Hepatocyte (in vitro differentiated cells): ENCODE measurements at regions not wholly inside any gene's neighbourhood (a gene's known extent, or its start where the extent isn't known, plus 50 kb on each side); places are given as distances from the start of the nearest gene placed in this dataset.

Source experiments
- DNase-seq: peaks from one replicate; pipeline ENCODE4 v3.0.0-alpha.2; 2016; ENCODE audit warnings: low spot score
- H2AFZ ChIP-seq: fragments of 200-600 bp; sonication (generic); 2 replicates; pipeline ENCODE4 v1.6.0; 2016; ENCODE audit warnings: antibody characterized with exemption, mild to moderate bottlenecking
- H3K27ac ChIP-seq: fragments of 200-600 bp; sonication (generic); 2 replicates; pipeline ENCODE4 v1.5.1; 2016; ENCODE audit warnings: mild to moderate bottlenecking
- H3K27me3 ChIP-seq: fragments of 200-600 bp; sonication (generic); 2 replicates; pipeline ENCODE4 v1.6.1; 2016
- H3K36me3 ChIP-seq: fragments of 200-600 bp; sonication (generic); replicated peaks from 2 replicates; pipeline ENCODE4 v1.5.1; 2016; ENCODE audit warnings: low read depth; ENCODE audit not compliant: insufficient read depth
- H3K4me1 ChIP-seq: fragments of 200-600 bp; sonication (generic); 2 replicates; pipeline ENCODE4 v1.5.1; 2016; ENCODE audit warnings: mild to moderate bottlenecking, moderate library complexity; ENCODE audit not compliant: insufficient read depth
- H3K4me2 ChIP-seq: fragments of 200-600 bp; sonication (generic); 2 replicates; pipeline ENCODE4 v1.6.0; 2016
- H3K4me3 ChIP-seq: fragments of 200-600 bp; sonication (generic); 2 replicates; pipeline ENCODE4 v1.5.1; 2016; ENCODE audit warnings: mild to moderate bottlenecking
- H3K79me2 ChIP-seq: fragments of 200-600 bp; sonication (generic); 2 replicates; pipeline ENCODE4 v1.6.0; 2017; ENCODE audit warnings: mild to moderate bottlenecking
- H3K9me2 ChIP-seq: fragments of 200-600 bp; sonication (generic); replicated peaks from 2 replicates; pipeline ENCODE4 v1.6.0; 2017; ENCODE audit warnings: mild to moderate bottlenecking; ENCODE audit not compliant: insufficient read depth
- H3K9me3 ChIP-seq: fragments of 200-600 bp; sonication (generic); 2 replicates; pipeline ENCODE4 v1.5.1; 2016; ENCODE audit warnings: low read depth, mild to moderate bottlenecking
- H4K20me1 ChIP-seq: fragments of 200-600 bp; sonication (generic); 2 replicates; pipeline ENCODE4 v1.6.0; 2016; ENCODE audit warnings: mild to moderate bottlenecking; ENCODE audit not compliant: insufficient read depth, poor library complexity, severe bottlenecking
- CTCF ChIP-seq: fragments of 200-600 bp; sonication (generic); IDR thresholded peaks from 2 replicates; pipeline ENCODE4 v1.5.1; 2016; ENCODE audit warnings: antibody characterized with exemption, mild to moderate bottlenecking; ENCODE audit not compliant: poor library complexity
- EZH2 ChIP-seq: fragments of 200-600 bp; sonication (generic); IDR thresholded peaks from 2 replicates; pipeline ENCODE4 v1.6.1; 2016; ENCODE audit warnings: antibody characterized with exemption, mild to moderate bottlenecking, borderline replicate concordance
- EZH2phosphoT487 ChIP-seq: fragments of 200-600 bp; sonication (generic); IDR thresholded peaks from one replicate; pipeline ENCODE4 v1.6.1; 2018; ENCODE audit warnings: antibody characterized with exemption, mild to moderate bottlenecking, low read depth, moderate library complexity; ENCODE audit not compliant: unreplicated experiment, severe bottlenecking
- WGBS: methylation state at CpG from one replicate; pipeline ENCODE4 v1.1.6; 2016; ENCODE audit warnings: low lambda C conversion rate; ENCODE audit errors: missing lambda C conversion rate; 5-methylcytosine and 5-hydroxymethylcytosine counted together

GRCh38 chr20:60139663-60140446 is 181.6 kb downstream of the CDH26 start:
- Histone ChIP-seq H3K27me3 (no peaks in the 10 kb centered on the region), H2AFZ (no peak overlapping the region), H3K4me1 (no peaks in the 10 kb centered on the region), H3K4me3 (no peak overlapping the region), H3K27ac (no peak overlapping the region), H3K4me2 (no peak overlapping the region), H3K36me3 (no peaks in the 10 kb centered on the region), H3K9me3 (no peaks in the 10 kb centered on the region), H4K20me1 (no peaks in the 10 kb centered on the region), H3K9me2 (no peaks in the 10 kb centered on the region), H3K79me2 (no peaks in the 10 kb centered on the region)
- DNase-seq: no peak
- no peak for TF ChIP-seq EZH2
- no peak for TF ChIP-seq EZH2phosphoT487
- TF ChIP-seq CTCF: no peak
- WGBS: 87% methylated on average over 11 of the region's 11 CpGs

DNA sequence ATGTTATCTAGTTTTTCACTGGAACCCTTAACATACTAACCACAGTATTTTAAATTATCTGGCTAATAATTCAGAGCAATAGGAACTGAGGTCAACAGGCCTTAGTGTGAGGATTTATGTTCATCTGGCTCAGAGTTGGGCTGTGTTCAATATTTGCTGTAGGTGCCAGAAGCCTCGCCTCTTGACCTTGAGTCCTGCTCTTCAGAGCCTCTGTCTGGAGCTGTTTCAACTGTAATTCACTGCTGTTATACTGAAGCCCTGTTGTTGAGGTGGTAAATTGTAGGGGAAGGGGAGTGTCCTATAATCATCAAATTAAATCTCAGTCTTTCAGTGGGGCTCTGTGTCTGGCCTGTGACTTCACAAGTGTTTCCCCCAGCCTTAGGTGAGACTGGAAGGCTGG is 184.4 kb downstream of the CDH26 start:
- no peaks in the 10 kb centered on the region for H3K79me2 ChIP-seq
- no peak overlapping the region for H2AFZ ChIP-seq
- H3K36me3 ChIP-seq: no peaks in the 10 kb centered on the region
- no peaks in the 10 kb centered on the region for H3K9me2 ChIP-seq
- WGBS: 77% methylated on average over 1 of the region's 1 CpG
- H3K9me3 ChIP-seq: no peaks in the 10 kb centered on the region
- no peaks in the 10 kb centered on the region for H4K20me1 ChIP-seq
- H3K27ac ChIP-seq: no peak overlapping the region
- H3K4me1 ChIP-seq: no peaks in the 10 kb centered on the region
- no peak overlapping the region for H3K4me3 ChIP-seq
- DNase-seq: no peak
- H3K27me3 ChIP-seq: no peaks in the 10 kb centered on the region
- no peak for TF ChIP-seq CTCF
- no peak for TF ChIP-seq EZH2phosphoT487
- TF ChIP-seq EZH2: no peak
- H3K4me2 ChIP-seq: no peak overlapping the region

DNA sequence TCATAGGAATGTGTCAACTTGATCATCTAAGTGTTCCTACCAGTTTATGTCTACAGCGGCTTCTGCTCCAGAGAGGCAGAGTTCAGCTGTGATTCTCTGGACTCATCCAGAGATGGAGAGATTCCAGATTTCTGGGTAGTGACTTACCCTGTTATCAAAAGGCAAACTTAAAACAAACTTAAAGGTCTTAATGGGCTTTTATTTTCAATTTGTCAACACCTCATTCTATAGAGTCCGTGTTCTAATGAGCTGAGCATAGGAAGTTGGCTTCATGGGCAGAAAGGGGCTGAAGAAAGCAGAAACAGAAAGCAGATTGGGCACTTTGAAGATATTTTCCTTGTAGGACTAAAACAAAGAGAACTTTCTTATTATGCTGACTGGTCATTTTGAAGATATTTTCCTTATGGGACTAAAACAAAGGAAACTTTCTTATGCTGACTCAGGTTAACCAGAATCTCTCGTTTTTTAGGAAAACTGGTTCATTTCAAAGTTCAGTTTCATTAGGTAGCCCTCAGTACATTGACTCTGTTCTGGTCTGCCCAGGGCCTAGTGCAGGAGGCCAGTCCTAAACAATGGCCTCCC is 185.1 kb downstream of the CDH26 start:
- no peaks in the 10 kb centered on the region for H3K27me3 ChIP-seq
- TF ChIP-seq EZH2phosphoT487 (no peak), EZH2 (no peak), CTCF (no peak)
- no peaks in the 10 kb centered on the region for H3K9me3 ChIP-seq
- no peak overlapping the region for H3K4me3 ChIP-seq
- no peak overlapping the region for H2AFZ ChIP-seq
- no peak overlapping the region for H3K27ac ChIP-seq
- no peaks in the 10 kb centered on the region for H4K20me1 ChIP-seq
- no peaks in the 10 kb centered on the region for H3K36me3 ChIP-seq
- no peak overlapping the region for H3K4me2 ChIP-seq
- no peak for DNase-seq
- 86% methylated on average over 3 of the region's 3 CpGs for WGBS
- H3K9me2 ChIP-seq: no peaks in the 10 kb centered on the region
- no peaks in the 10 kb centered on the region for H3K4me1 ChIP-seq
- no peaks in the 10 kb centered on the region for H3K79me2 ChIP-seq
